H1 (cell line): ENCODE measurements at regions not wholly inside any gene's neighbourhood (a gene's known extent, or its start where the extent isn't known, plus 50 kb on each side); places are given as distances from the start of the nearest gene placed in this dataset.

ENCODE experiments used
- CTCF ChIA-PET: fragments of 300-600 bp; sonication (Branson Sonifier 250); formaldehyde crosslinking; loops from one replicate; lab custom pipeline; 2021; ENCODE audit not compliant: partially characterized antibody; lab: Charles Lee
- POLR2A ChIA-PET: fragments of 300-600 bp; sonication (Branson Sonifier 250); formaldehyde crosslinking; loops from one replicate; lab custom pipeline; 2021; ENCODE audit warnings: inconsistent platforms; ENCODE audit not compliant: partially characterized antibody; lab: Charles Lee
- DNase-seq, 2 experiments: peaks; one replicate each; pipeline versions ENCODE4 v3.0.0 to v3.0.0-alpha.2; 2010 to 2022; ENCODE audit warnings: low spot score in 2 of 2, low read depth in 1 of 2, mixed read lengths in 1 of 2
- FAIRE-seq: peaks from 2 replicates; lab custom pipeline; 2011; peaks lifted over from hg19 to GRCh38; lab: Jason Lieb, UNC
- H2AFZ ChIP-seq: 2 replicates; pipeline ENCODE4 v1.8.1; 2012; ENCODE audit warnings: low read length, inconsistent platforms
- H2AK5ac ChIP-seq: 2 replicates; pipeline ENCODE4 v1.6.1; 2013; ENCODE audit warnings: low read depth, low read length
- H2BK120ac ChIP-seq: replicated peaks from 2 replicates; pipeline ENCODE3; 2013; ENCODE audit warnings: low read depth, low read length, inconsistent platforms
- H2BK12ac ChIP-seq: 2 replicates; pipeline ENCODE4 v1.6.1; 2013; ENCODE audit warnings: low read depth, low read length
- H2BK15ac ChIP-seq: 2 replicates; pipeline ENCODE4 v1.6.1; 2013; ENCODE audit warnings: low read length
- H2BK20ac ChIP-seq: 2 replicates; pipeline ENCODE4 v1.6.1; 2013; ENCODE audit warnings: low read length
- H2BK5ac ChIP-seq: 2 replicates; pipeline ENCODE4 v1.6.1; 2013; ENCODE audit warnings: low read depth, low read length
- H3K14ac ChIP-seq: 2 replicates; pipeline ENCODE4 v1.6.1; 2013; ENCODE audit warnings: inconsistent platforms; ENCODE audit not compliant: insufficient read length
- H3K18ac ChIP-seq: 2 replicates; pipeline ENCODE4 v1.6.1; 2013; ENCODE audit warnings: low read length; ENCODE audit errors: extremely low read depth
- H3K23ac ChIP-seq: 2 replicates; pipeline ENCODE4 v1.6.1; 2013; ENCODE audit warnings: inconsistent platforms; ENCODE audit not compliant: insufficient read length
- H3K23me2 ChIP-seq: 2 replicates; pipeline ENCODE4 v1.6.1; 2013; ENCODE audit warnings: low read depth, low read length
- H3K27ac ChIP-seq: 2 replicates; pipeline ENCODE4 v1.6.1; 2011; ENCODE audit warnings: low read depth, low read length, inconsistent platforms
- H3K27me3 ChIP-seq, 4 experiments: replicated peaks in 1 of 4; 1 replicate in 1 of 4; 2 replicates in 3 of 4; pipeline versions ENCODE4 v1.6.1 to v1.8.1; 2011 to 2013; ENCODE audit warnings: low read length in 3 of 4, mild to moderate bottlenecking in 3 of 4, inconsistent platforms in 2 of 4, mixed read lengths in 2 of 4, moderate library complexity in 1 of 4; ENCODE audit not compliant: control insufficient read depth in 3 of 4, insufficient read depth in 3 of 4; ENCODE audit errors: extremely low read depth in 1 of 4
- H3K36me3 ChIP-seq, 4 experiments: 2 replicates each; pipeline versions ENCODE4 v1.6.1 to v1.8.1; 2011 to 2013; ENCODE audit warnings: mild to moderate bottlenecking in 4 of 4, low read length in 3 of 4, moderate library complexity in 2 of 4, control low read depth in 1 of 4, inconsistent platforms in 1 of 4; ENCODE audit not compliant: insufficient read depth in 4 of 4, control insufficient read depth in 2 of 4
- H3K4ac ChIP-seq: replicated peaks from 2 replicates; pipeline ENCODE3; 2013; ENCODE audit warnings: low read length, low read depth, mixed read lengths, inconsistent platforms; ENCODE audit not compliant: insufficient read length
- H3K4me1 ChIP-seq, 4 experiments: replicated peaks in 1 of 4; 1 replicate in 1 of 4; 2 replicates in 3 of 4; pipeline versions ENCODE4 v1.6.1 to v1.8.1; 2011 to 2013; ENCODE audit warnings: low read length in 3 of 4, inconsistent platforms in 2 of 4, mixed read lengths in 1 of 4; ENCODE audit not compliant: insufficient read depth in 4 of 4, control insufficient read depth in 3 of 4
- H3K4me2 ChIP-seq, 2 experiments: 2 replicates each; pipeline versions ENCODE4 v1.6.1 to v1.8.1; 2011 to 2013; ENCODE audit warnings: low read depth in 2 of 2, low read length in 2 of 2, control low read depth in 1 of 2, inconsistent platforms in 1 of 2, mild to moderate bottlenecking in 1 of 2; ENCODE audit not compliant: insufficient read depth in 1 of 2
- H3K4me3 ChIP-seq, 4 experiments: fragments of 200-600, 300-600 bp in 1 of 4; sonication (generic), shearing (Covaris generic), sonication (Bioruptor Twin) in 1 of 4; 2 replicates each; pipeline versions ENCODE4 v1.5.1 to v1.8.1; 2011 to 2016; ENCODE audit warnings: low read length in 4 of 4, low read depth in 3 of 4, control low read depth in 2 of 4, inconsistent platforms in 2 of 4, mild to moderate bottlenecking in 2 of 4, mixed read lengths in 1 of 4, moderate library complexity in 1 of 4; ENCODE audit not compliant: insufficient read depth in 2 of 4; ENCODE audit errors: extremely low read depth in 1 of 4
- H3K56ac ChIP-seq: replicated peaks from 2 replicates; pipeline ENCODE3; 2013; ENCODE audit warnings: low read depth, mild to moderate bottlenecking, mixed read lengths, low read length, inconsistent platforms; ENCODE audit not compliant: insufficient read length
- H3K79me1 ChIP-seq: 2 replicates; pipeline ENCODE4 v1.6.1; 2013; ENCODE audit warnings: low read depth, low read length, control low read depth
- H3K79me2 ChIP-seq, 2 experiments: 2 replicates each; pipeline versions ENCODE4 v1.6.1 to v1.8.1; 2012 to 2013; ENCODE audit warnings: low read length in 2 of 2, mild to moderate bottlenecking in 2 of 2, inconsistent platforms in 1 of 2; ENCODE audit not compliant: insufficient read depth in 2 of 2, control insufficient read depth in 1 of 2
- H3K9ac ChIP-seq, 4 experiments: replicated peaks in 1 of 4; 1 replicate in 1 of 4; 2 replicates in 3 of 4; pipeline versions ENCODE4 v1.6.1 to v1.8.1; 2011 to 2013; ENCODE audit warnings: low read depth in 3 of 4, low read length in 3 of 4, control low read depth in 2 of 4, mild to moderate bottlenecking in 2 of 4, moderate library complexity in 2 of 4, inconsistent platforms in 1 of 4; ENCODE audit errors: extremely low read depth in 1 of 4
- H3K9me3 ChIP-seq, 2 experiments: 2 replicates each; pipeline versions ENCODE4 v1.6.1 to v1.8.1; 2012 to 2013; ENCODE audit warnings: mild to moderate bottlenecking in 2 of 2, moderate library complexity in 2 of 2, control low read depth in 1 of 2, inconsistent platforms in 1 of 2, low read depth in 1 of 2, low read length in 1 of 2, mixed read lengths in 1 of 2; ENCODE audit not compliant: insufficient read depth in 2 of 2
- H4K20me1 ChIP-seq, 2 experiments: replicated peaks in 1 of 2; 2 replicates each; pipeline versions ENCODE3 to v1.8.1; 2011 to 2013; ENCODE audit warnings: inconsistent platforms in 2 of 2, low read length in 2 of 2, mild to moderate bottlenecking in 1 of 2; ENCODE audit not compliant: insufficient read depth in 2 of 2, control insufficient read depth in 1 of 2
- H4K5ac ChIP-seq: 2 replicates; pipeline ENCODE4 v1.6.1; 2013; ENCODE audit warnings: low read length, low read depth, mixed read lengths, inconsistent platforms; ENCODE audit not compliant: insufficient read length
- H4K8ac ChIP-seq: 2 replicates; pipeline ENCODE4 v1.8.0; 2013; ENCODE audit warnings: mild to moderate bottlenecking, moderate library complexity, low read length, inconsistent platforms; ENCODE audit not compliant: insufficient read depth; ENCODE audit errors: extremely low read depth
- H4K91ac ChIP-seq: replicated peaks from 2 replicates; pipeline ENCODE3; 2013; ENCODE audit warnings: low read length, mixed read lengths, inconsistent platforms; ENCODE audit not compliant: insufficient read length
- BACH1 ChIP-seq: IDR thresholded peaks from 2 replicates; pipeline ENCODE4 v1.6.1; 2012; ENCODE audit warnings: low read length, improper control_type of control experiment
- BCL11A ChIP-seq, 2 experiments: IDR thresholded peaks; one replicate each; pipeline ENCODE4 v1.6.1; 2011; ENCODE audit warnings: low read depth in 2 of 2, low read length in 2 of 2, mild to moderate bottlenecking in 2 of 2
- CEBPB ChIP-seq: IDR thresholded peaks from 2 replicates; pipeline ENCODE4 v1.6.1; 2012; ENCODE audit warnings: low read depth, low read length
- CHD2 ChIP-seq: IDR thresholded peaks from 2 replicates; pipeline ENCODE4 v1.6.1; 2012; ENCODE audit warnings: low read length, improper control_type of control experiment
- EZH2 ChIP-seq: fragments of 200-600 bp; sonication (generic); IDR thresholded peaks from 2 replicates; pipeline ENCODE4 v1.7.1; 2012; ENCODE audit warnings: low read depth, mild to moderate bottlenecking, moderate library complexity, low read length, inconsistent platforms; ENCODE audit not compliant: severe bottlenecking
- GTF2F1 ChIP-seq: IDR thresholded peaks from 2 replicates; pipeline ENCODE4 v1.6.1; 2012; ENCODE audit warnings: low read depth, low read length, improper control_type of control experiment, borderline replicate concordance
- HDAC6 ChIP-seq: IDR thresholded peaks from one replicate; pipeline ENCODE4 v1.7.1; 2012; ENCODE audit warnings: low read depth, mild to moderate bottlenecking, inconsistent platforms, low read length, moderate library complexity
- KDM1A ChIP-seq: fragments of 200-600, 300-600 bp; sonication (generic); IDR thresholded peaks from 2 replicates; pipeline ENCODE4 v1.7.1; 2016; ENCODE audit warnings: mild to moderate bottlenecking, low read length, borderline replicate concordance
- PHF8 ChIP-seq: fragments of 200-600 bp; sonication (generic); conservative IDR thresholded peaks from 2 replicates; pipeline ENCODE4 v1.7.1; 2012; ENCODE audit warnings: low read depth, mild to moderate bottlenecking, inconsistent platforms, low read length, moderate library complexity
- RFX5 ChIP-seq: IDR thresholded peaks from 2 replicates; pipeline ENCODE4 v1.6.1; 2011; ENCODE audit warnings: low read depth, low read length, improper control_type of control experiment, borderline replicate concordance
- SAP30 ChIP-seq: fragments of 300-600 bp; sonication (generic); IDR thresholded peaks from 2 replicates; pipeline ENCODE4 v1.7.1; 2012; ENCODE audit warnings: low read length, moderate library complexity, mild to moderate bottlenecking, inconsistent platforms; ENCODE audit not compliant: insufficient read depth, insufficient replicate concordance
- SP2 ChIP-seq: IDR thresholded peaks from 2 replicates; pipeline ENCODE4 v1.6.1; 2012; ENCODE audit warnings: mild to moderate bottlenecking, low read length, inconsistent platforms
- WGBS, 2 experiments: shearing (Covaris generic) in 1 of 2; methylation state at CpG; one replicate each; pipeline versions ENCODE4 v1.1.6 to v1.1.7; 2013 to 2015; ENCODE audit warnings: low lambda C conversion rate in 2 of 2, mixed read lengths in 2 of 2, inconsistent platforms in 1 of 2, low coverage in 1 of 2, missing lambda C conversion rate in 1 of 2; ENCODE audit not compliant: insufficient replicate concordance in 2 of 2, insufficient coverage in 1 of 2, insufficient read length in 1 of 2; ENCODE audit errors: extremely low coverage in 1 of 2, missing lambda C conversion rate in 1 of 2; 5-methylcytosine and 5-hydroxymethylcytosine counted together

DNA sequence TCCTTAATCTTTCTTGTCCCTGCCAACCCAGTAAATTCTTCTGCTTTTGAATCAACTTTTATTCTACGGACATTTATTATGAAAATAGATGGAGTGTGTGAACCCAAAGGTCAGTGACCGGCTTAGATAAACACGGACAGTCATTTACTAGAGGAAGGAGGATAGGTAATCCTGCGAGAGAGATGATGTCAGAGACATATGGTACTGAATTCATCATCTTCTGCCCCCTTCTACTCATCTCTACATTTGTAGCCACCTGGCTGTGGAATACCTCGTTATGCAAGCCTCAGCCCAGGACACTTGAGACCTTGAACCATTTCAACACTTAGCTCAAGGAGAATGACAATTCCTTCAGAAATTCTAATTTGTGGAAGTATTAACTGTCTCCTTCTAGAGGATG is 443.6 kb downstream of the TDRD15 start:
- ChIA-PET CTCF (no interaction called here), POLR2A (no interaction called here)
- no peaks in the 10 kb centered on the region for H3K36me3 ChIP-seq
- no peaks in the 10 kb centered on the region for H3K79me2 ChIP-seq
- H3K4me1 ChIP-seq = no peaks in the 10 kb centered on the region
- 90% methylated on average over 5 of the region's 5 CpGs; no CpG with 5 or more reads in 1 of the 2 experiments for WGBS, 2 experiments
- H4K8ac ChIP-seq = no peak overlapping the region
- H3K27me3 ChIP-seq = no peaks in the 10 kb centered on the region
- no peaks in the 10 kb centered on the region for H3K9me3 ChIP-seq
- H2BK15ac ChIP-seq = no peak overlapping the region
- DNase-seq = no peak
- no peak overlapping the region for H2AFZ ChIP-seq
- H3K23ac ChIP-seq = no peak overlapping the region
- H3K4ac ChIP-seq = no peak overlapping the region
- H3K4me3 ChIP-seq = no peak overlapping the region
- H4K91ac ChIP-seq = no peak overlapping the region
- no peaks in the 10 kb centered on the region for H4K20me1 ChIP-seq
- no peaks in the 10 kb centered on the region for H3K23me2 ChIP-seq
- no peak overlapping the region for H3K4me2 ChIP-seq
- no peak overlapping the region for H2AK5ac ChIP-seq
- H2BK120ac ChIP-seq = no peak overlapping the region
- no peak overlapping the region for H3K9ac ChIP-seq
- H2BK12ac ChIP-seq = no peak overlapping the region
- H2BK5ac ChIP-seq = no peak overlapping the region
- FAIRE-seq = no peak
- no peaks in the 10 kb centered on the region for H3K79me1 ChIP-seq
- H4K5ac ChIP-seq = no peak overlapping the region
- TF ChIP-seq SAP30 (no peak), EZH2 (no peak), PHF8 (no peak), BACH1 (no peak), CHD2 (no peak), SP2 (no peak), CEBPB (no peak), HDAC6 (no peak), RFX5 (no peak), GTF2F1 (no peak), KDM1A (no peak), BCL11A (IDR thresholded peaks at IDR 0.05; ENCODE audit: low read depth in 2 of 2, low read length in 2 of 2) (no peak)
- H2BK20ac ChIP-seq = no peak overlapping the region
- H3K27ac ChIP-seq = no peak overlapping the region
- no peak overlapping the region for H3K18ac ChIP-seq
- H3K14ac ChIP-seq = no peak overlapping the region
- no peak overlapping the region for H3K56ac ChIP-seq
